ENCODE measurements at regions not wholly inside any gene's neighbourhood (a gene's known extent, or its start where the extent isn't known, plus 50 kb on each side); places are given as distances from the start of the nearest gene placed in this dataset.

GRCh38 chr3:66729687-66730393, 229.0 kb upstream of the LRIG1 start:
- H3K9ac ChIP-seq = no peak overlapping the region
- no peaks in the 10 kb centered on the region for H3K36me3 ChIP-seq
- Mint-ChIP-seq H3K4me3 (no peak overlapping the region), H3K36me3 (no peaks in the 10 kb centered on the region), H3K4me1 (no peaks in the 10 kb centered on the region), H3K27ac (peak overlapping the region; percentile 20), H3K9me3 (no peaks in the 10 kb centered on the region), H3K27me3 (ENCODE audit: insufficient read depth, low read depth) (no peaks in the 10 kb centered on the region)
- no peak for TF ChIP-seq CTCF (IDR thresholded peaks at IDR 0.05)
- TF ChIP-seq EZH2 (IDR thresholded peaks at IDR 0.05) = no peak
- no peak for TF ChIP-seq EZH2phosphoT487 (IDR thresholded peaks at IDR 0.05)
- H3K27ac ChIP-seq = no peak overlapping the region
- H3K9me3 ChIP-seq (ENCODE audit: low read depth) = no peaks in the 10 kb centered on the region
- DNase-seq (ENCODE audit: low spot score) = no peak
- no peak overlapping the region for H3K4me2 ChIP-seq
- no peak overlapping the region for H3K4me3 ChIP-seq
- H2AFZ ChIP-seq (replicated peaks) = no peak overlapping the region
- no peaks in the 10 kb centered on the region for H4K20me1 ChIP-seq (ENCODE audit: low read depth)
- no peaks in the 10 kb centered on the region for H3K27me3 ChIP-seq
- H3K79me2 ChIP-seq (ENCODE audit: low read depth) = no peaks in the 10 kb centered on the region
- no peaks in the 10 kb centered on the region for H3K4me1 ChIP-seq
- H3F3A ChIP-seq (ENCODE audit: low read depth) = no peaks in the 10 kb centered on the region

GRCh38 chr3:66738625-66739365, 238.0 kb upstream of the LRIG1 start:
- Histone ChIP-seq H4K20me1 (ENCODE audit: low read depth) (no peaks in the 10 kb centered on the region), H2AFZ (replicated peaks) (peak overlapping the region; percentile 1), H3K79me2 (ENCODE audit: low read depth) (no peaks in the 10 kb centered on the region), H3K4me2 (no peak overlapping the region), H3K4me1 (peaks cover 7% of the 10 kb centered on the region), H3K9ac (no peak overlapping the region), H3K27ac (no peak overlapping the region), H3K27me3 (no peaks in the 10 kb centered on the region), H3K9me3 (ENCODE audit: low read depth) (no peaks in the 10 kb centered on the region), H3F3A (ENCODE audit: low read depth) (no peaks in the 10 kb centered on the region), H3K36me3 (no peaks in the 10 kb centered on the region), H3K4me3 (no peak overlapping the region)
- no peaks in the 10 kb centered on the region for H3K9me3 Mint-ChIP-seq
- H3K27me3 Mint-ChIP-seq (ENCODE audit: insufficient read depth, low read depth) = no peaks in the 10 kb centered on the region
- H3K4me1 Mint-ChIP-seq = peaks cover 4% of the 10 kb centered on the region
- H3K27ac Mint-ChIP-seq = no peak overlapping the region
- TF ChIP-seq CTCF (IDR thresholded peaks at IDR 0.05) = no peak
- TF ChIP-seq EZH2phosphoT487 (IDR thresholded peaks at IDR 0.05) = no peak
- TF ChIP-seq EZH2 (IDR thresholded peaks at IDR 0.05) = no peak
- H3K4me3 Mint-ChIP-seq = no peak overlapping the region
- no peak for DNase-seq (ENCODE audit: low spot score)
- no peaks in the 10 kb centered on the region for H3K36me3 Mint-ChIP-seq

- Histone ChIP-seq H2AFZ (replicated peaks) (no peak overlapping the region), H3K79me2 (ENCODE audit: low read depth) (no peaks in the 10 kb centered on the region), H3K4me2 (no peak overlapping the region), H3F3A (ENCODE audit: low read depth) (no peaks in the 10 kb centered on the region), H3K27me3 (no peaks in the 10 kb centered on the region), H3K36me3 (no peaks in the 10 kb centered on the region), H3K4me1 (peaks cover 7% of the 10 kb centered on the region), H3K4me3 (no peak overlapping the region), H3K9ac (no peak overlapping the region), H3K9me3 (ENCODE audit: low read depth) (no peaks in the 10 kb centered on the region), H3K27ac (no peak overlapping the region), H4K20me1 (ENCODE audit: low read depth) (no peaks in the 10 kb centered on the region)
- no peak overlapping the region for H3K27ac Mint-ChIP-seq
- H3K4me1 Mint-ChIP-seq = peaks cover 4% of the 10 kb centered on the region
- no peaks in the 10 kb centered on the region for H3K36me3 Mint-ChIP-seq
- no peak for DNase-seq (ENCODE audit: low spot score)
- no peak overlapping the region for H3K4me3 Mint-ChIP-seq
- TF ChIP-seq EZH2 (IDR thresholded peaks at IDR 0.05) (no peak), CTCF (IDR thresholded peaks at IDR 0.05) (no peak), EZH2phosphoT487 (IDR thresholded peaks at IDR 0.05) (no peak)
- H3K9me3 Mint-ChIP-seq = no peaks in the 10 kb centered on the region
- H3K27me3 Mint-ChIP-seq (ENCODE audit: insufficient read depth, low read depth) = no peaks in the 10 kb centered on the region
These were observed 239.4 kb upstream of the LRIG1 start for GRCh38 chr3:66740260-66740659.

All from neural progenitor cell (in vitro differentiated cells).